HG03442 (cell line): ENCODE measurements at regions not wholly inside any gene's neighbourhood (a gene's known extent, or its start where the extent isn't known, plus 50 kb on each side); places are given as distances from the start of the nearest gene placed in this dataset.

Experiments used
- ATAC-seq: cut with Tn5 transposase; IDR thresholded peaks from one replicate; pipeline ENCODE4 v1.9.1; 2021; ENCODE audit warnings: mild to moderate bottlenecking, moderate library complexity; ENCODE audit not compliant: unreplicated experiment

GRCh38 chr15:70409388-70409787 is 311.7 kb upstream of the TLE3 start:
- ATAC-seq: no peak

GRCh38 chr15:70407955-70408354 is 310.2 kb upstream of the TLE3 start:
- ATAC-seq: no peak

DNA sequence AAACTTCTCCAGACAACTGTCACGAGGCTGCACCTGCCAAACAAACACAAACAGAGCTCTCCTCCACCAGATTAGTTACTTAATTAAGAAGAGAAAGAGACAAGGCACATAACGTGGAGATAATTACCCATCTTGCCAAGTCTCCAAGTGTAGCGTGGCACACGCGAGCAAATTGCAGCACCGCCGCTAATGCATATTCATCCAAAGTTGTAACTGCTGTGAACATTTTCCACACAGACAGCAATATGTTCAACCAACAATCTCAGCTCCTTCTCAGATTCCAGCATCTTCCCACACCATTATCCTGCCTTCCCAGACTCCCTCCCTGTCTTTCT is 309.6 kb upstream of the TLE3 start:
- no peak for ATAC-seq

- ATAC-seq: no peak
These were observed 309.1 kb upstream of the TLE3 start for GRCh38 chr15:70406617-70407335.

DNA sequence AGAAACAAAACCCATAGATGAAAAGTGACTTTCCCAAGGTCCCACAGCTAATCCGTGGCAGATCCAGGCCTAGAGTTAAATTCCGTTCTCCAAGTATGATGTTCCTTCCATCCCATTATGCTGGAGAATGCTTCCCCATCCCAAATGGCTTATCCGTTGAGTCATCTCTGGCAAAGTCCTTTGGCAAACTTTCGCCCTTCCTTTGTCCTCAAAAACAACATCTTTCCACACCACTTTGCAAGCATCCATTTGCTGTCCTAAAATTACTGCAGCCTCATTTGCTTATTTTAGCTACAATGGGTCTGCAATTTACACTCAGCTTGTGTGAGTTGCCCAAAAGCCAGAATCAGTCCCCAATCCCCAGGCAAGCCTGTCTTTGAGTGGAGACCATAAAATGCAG is 304.0 kb upstream of the TLE3 start:
- ATAC-seq: no peak

DNA sequence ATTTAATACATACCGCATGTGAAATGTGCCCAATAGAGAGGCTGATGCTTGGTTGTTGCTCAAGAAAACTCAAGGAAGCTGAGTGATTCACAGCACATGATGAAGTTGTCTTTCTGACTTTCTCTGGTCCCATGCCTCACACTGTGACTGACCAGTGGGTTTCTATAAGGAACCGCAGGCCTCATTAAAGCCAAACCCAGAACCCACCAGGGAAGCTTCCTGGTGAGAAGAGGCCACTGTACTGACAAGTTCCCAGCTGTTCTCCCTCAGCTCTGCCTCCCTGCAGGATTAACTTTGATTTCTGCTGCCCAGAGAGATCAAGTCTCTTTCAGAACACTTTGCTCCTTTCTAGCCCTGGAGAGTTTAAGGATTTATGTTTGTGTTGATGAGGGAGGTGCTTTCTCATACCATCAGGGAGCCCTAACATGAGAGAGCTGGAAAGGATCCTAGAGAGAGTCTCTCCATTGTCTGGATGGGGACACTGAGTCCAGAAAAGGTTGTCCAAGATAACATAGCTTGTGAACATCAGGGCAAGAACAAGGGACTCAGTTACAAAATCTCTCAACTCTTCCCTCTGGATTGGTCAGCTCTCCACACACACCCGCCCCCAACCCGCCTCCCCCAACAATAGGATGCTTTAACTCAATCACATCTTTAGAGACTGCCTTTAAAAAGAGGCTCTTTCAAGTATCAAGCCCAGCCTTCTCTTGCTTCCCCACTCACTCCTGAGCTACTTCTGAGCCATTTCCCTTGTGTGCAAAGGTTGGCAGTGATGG is 303.2 kb upstream of the TLE3 start:
- ATAC-seq: no peak

DNA sequence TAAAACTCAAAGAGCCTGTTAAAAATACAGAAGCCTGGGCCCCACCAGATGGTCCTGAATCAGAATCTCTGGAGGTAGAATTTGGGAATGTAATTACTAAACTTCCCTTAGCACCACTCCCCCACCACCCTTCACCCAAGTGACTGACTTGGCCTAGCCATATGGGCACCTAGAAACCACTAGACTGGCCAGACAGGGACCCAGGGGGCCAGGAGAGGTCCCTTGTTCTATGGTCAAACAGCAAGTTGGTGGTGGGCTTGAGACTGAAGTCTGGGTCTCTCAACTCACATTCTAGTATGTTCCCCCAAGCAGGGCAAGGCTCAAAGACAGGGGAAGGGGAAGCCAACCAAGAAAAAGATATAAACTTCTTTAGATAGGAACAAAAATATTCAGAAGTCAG is 301.5 kb upstream of the TLE3 start:
- no peak for ATAC-seq

- ATAC-seq: no peak
These were observed 301.0 kb upstream of the TLE3 start for GRCh38 chr15:70398694-70399093.

DNA sequence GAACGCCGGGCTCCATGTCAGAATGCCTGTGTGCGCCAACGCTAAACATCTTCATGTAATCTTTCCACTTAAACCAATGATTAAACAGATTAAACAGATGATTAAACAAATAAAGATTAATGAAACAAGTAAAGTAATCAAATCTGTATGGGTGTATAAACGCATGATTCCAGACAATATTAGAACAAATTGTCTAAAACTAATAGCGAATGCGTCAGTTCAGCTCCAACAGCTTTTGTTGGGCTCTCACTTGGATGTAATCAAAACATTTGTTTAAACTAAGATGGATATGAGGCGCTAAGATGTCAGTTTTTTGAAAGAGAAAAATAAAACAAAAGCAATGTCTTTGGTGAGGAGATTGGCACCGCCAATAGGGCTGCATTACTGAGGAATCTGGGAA is 299.1 kb upstream of the TLE3 start:
- no peak for ATAC-seq

GRCh38 chr15:70395164-70395563 is 297.4 kb upstream of the TLE3 start:
- ATAC-seq: no peak

- no peak for ATAC-seq
These were observed 293.0 kb upstream of the TLE3 start for GRCh38 chr15:70390723-70391122.

DNA sequence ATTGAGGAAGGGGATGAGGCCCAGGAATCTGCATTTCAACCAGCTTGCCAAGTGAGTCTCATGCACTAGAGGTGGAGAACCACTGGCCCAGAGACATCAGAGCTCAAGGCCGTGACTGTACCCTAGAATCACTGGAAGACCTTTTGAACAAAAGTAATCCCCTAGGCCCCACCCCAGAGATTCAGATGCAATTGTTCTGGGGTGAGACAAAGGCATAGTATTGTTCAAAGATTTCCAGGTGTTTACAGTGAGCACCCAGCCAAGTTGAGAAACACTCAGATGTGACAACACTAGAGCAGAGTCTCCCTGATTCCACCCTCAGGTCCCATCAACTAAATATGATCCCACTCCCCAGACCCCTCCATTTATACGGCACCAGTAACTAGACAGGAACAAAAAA is 290.3 kb upstream of the TLE3 start:
- no peak for ATAC-seq

DNA sequence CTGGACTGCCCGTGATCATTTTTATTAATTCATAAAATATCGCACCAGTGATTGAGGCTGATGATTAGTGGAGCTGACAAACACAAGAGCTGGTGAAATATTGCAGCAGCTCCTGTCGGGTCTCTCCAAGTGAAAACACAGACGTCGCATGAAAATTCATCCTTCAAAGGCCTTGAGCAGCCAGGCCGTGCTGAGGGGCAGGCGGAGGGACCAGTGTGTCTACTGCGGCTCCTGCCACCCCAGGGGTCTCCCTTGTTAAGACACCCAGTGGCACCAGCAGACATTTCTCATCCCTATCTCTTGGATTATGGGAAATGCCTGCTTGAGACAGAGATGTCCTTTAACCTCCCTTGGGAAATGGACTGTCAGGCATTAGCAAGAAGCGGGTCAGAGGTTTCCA is 289.4 kb upstream of the TLE3 start:
- ATAC-seq: no peak

DNA sequence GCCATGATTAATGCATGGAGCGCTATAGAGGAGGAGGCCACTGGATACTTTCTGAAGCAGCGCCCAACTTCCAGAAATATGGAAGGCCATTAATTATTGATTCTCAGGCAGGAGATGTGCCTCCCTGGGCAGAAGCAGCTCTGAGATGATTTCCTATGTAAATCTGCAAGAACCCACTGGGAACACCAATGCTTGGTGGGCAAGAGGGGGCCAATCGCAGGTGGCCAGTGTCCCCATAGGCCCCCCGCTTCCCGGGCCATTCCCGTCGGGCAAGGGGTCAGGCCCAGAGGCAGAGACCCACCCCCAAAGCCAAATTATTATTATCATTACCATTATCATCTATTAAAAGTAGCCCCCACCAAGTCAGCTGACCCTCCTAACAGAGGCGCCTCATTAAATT is 288.0 kb upstream of the TLE3 start:
- ATAC-seq: no peak

GRCh38 chr15:70385052-70385451 is 287.3 kb upstream of the TLE3 start:
- no peak for ATAC-seq

- ATAC-seq: no peak
These were observed 286.1 kb upstream of the TLE3 start for GRCh38 chr15:70383856-70384255.

DNA sequence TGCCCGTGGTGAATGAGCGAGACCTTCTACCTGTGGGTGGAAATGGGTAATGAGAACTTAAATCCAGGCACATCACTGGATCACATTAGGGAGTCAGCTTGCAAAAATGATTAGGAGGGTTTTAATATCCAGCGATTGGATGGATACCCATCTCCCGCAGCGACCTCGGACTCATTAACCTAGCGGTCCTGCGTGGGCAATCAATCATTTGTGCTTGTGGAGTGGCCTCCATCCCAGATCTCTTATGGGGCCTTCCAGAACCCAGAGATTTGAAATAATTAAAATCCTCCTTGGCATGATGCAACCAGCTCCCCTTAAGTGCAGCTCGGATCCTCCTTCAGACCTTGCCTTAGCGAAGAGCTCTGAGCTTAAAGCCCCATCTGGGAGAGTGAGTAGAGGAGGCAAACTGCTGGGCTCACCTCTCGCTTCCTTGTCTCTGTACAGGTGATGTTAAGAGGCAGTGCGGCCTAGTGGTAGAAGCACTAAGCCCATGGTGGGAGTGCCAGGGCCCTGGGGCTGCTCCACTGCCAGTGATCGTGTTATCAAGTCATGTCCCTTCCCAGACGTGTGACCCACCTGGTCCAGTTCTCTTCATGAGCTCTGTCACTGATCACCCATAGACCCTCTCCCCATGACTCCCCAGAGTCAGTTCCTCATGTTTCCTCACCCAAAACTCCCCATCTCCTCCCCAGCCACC is 285.2 kb upstream of the TLE3 start:
- ATAC-seq: no peak

DNA sequence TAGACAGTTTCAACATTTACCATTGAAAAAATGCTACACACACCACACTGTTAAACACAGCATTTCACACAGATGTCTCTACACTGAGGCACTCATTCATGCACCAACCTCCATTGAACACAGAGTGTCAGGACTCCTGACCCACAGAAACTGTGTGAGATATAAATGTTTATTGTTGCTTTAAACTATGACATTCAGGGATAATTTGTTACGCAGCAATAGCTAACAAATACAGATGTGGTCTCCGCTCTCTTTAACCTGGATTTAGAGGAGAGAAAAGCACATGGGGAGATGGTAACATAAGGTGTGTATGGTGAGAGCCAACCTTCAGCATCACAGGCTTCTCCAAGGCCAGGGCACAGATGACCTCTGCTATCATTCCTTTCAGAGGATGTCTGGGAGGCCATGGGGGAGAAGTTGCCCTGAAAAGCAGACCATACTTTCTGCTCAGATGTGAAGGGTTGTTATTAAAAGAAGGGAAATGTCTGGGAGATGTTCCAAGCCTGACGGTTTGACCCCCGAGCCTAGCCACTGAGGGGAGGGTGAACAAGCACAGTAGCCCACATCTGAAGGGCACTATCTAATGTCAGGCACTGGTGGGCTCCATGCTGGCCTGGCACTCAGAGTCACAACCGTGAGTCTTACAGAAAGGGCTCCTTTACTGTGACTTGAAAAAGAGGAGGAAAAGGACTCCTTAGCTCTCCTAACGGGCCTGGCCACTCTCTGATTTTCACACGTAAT is 284.5 kb upstream of the TLE3 start:
- no peak for ATAC-seq

DNA sequence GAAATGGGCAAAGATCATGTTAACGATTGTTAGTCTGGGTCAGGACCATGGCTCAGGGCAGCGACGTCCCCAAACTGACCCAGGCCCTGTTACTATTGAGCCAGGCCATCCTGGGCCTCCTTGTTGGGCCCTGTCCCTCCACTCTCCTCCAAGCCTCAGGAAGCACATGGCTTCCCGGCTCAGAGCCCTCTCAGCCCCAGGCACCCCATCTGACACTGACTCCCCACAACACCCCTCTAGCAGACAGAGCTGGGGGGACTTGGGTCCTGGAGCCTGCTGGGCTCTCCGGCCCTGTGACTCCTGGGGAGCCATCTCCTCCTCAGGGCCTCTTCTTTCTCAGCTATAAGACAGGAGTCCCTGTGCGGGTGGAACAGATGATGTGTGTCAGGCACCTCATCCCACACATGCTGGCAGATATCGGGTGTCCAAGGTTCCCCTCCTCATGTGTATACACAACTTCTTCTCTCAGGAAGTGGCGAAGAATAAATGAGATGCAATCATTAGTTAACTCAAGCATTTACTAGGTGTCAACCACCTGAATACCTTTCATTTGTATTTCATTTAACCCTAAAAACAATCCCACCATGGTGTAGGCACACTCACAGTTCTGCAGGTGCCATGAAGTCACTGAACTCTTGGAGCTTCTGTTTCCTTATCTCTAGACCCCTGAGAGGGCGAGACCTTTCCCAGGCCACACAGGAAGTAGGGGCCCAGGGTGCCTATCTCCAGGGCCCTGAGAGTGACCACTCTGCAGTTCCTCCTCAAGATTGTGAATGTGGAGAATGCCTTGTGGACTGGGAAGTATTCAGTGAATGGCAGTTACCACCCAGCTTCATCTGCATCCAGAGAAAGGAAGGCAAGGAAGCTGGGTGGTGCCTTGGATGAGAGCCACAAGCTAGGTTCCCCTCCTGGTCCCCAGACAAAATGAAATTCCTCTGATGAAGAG is 282.5 kb upstream of the TLE3 start:
- no peak for ATAC-seq

DNA sequence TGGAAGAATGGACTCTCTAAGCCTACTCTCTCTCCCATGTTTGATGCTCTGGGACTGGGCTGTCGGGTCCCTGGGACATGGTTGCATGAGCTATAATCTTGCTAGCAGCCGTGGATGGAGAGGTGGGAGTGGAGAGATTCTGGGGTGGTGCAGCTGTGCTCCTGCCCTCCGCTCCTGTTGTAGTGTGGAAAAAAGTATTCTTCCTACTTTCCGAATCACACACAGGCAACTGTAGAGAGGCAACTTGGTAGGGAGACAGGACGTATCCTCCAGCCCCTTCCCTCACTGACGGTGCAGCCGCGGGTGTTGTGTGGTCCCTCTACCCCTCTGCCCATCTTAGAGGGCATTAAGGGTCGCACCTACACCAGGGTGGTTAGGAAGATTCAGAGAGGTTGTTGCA is 281.4 kb upstream of the TLE3 start:
- no peak for ATAC-seq
